WTC11 (cell line): ENCODE measurements at regions not wholly inside any gene's neighbourhood (a gene's known extent, or its start where the extent isn't known, plus 50 kb on each side); places are given as distances from the start of the nearest gene placed in this dataset.
"Not testable (repeated sequence)": the region's sequence is repeated elsewhere in the genome, so short reads cannot be mapped to it uniquely, and the experiment has no call there.

Experiments used
- ATAC-seq: fragments of 200-7000 bp; cut with Tn5 transposase; 2 replicates; pipeline ENCODE4 v1.10.0; 2021; ENCODE audit warnings: mild to moderate bottlenecking, moderate library complexity
- CTCF ChIA-PET: fragments of 300-600 bp; sonication (Branson Sonifier 250); formaldehyde crosslinking; loops from one replicate; lab custom pipeline; 2021; ENCODE audit warnings: antibody characterized with exemption; lab: Charles Lee
- POLR2A ChIA-PET: fragments of 350-600 bp; sonication (Branson Sonifier 250); formaldehyde crosslinking; loops from one replicate; lab custom pipeline; 2021; ENCODE audit warnings: antibody characterized with exemption; lab: Charles Lee
- DNase-seq: peaks from one replicate; pipeline ENCODE4 v3.0.0; 2021; ENCODE audit warnings: low spot score
- H3K27ac Mint-ChIP-seq: 2 replicates; pipeline ENCODE4 v1.8.0; 2021; ENCODE audit warnings: mixed read lengths
- H3K27me3 Mint-ChIP-seq: 2 replicates; pipeline ENCODE4 v1.8.0; 2021; ENCODE audit warnings: low read depth, mild to moderate bottlenecking, moderate library complexity, mixed read lengths
- H3K36me3 Mint-ChIP-seq: 2 replicates; pipeline ENCODE4 v1.8.0; 2021; ENCODE audit warnings: mixed read lengths
- H3K4me1 Mint-ChIP-seq: 2 replicates; pipeline ENCODE4 v1.8.0; 2022; ENCODE audit warnings: mixed read lengths
- H3K4me3 Mint-ChIP-seq: 2 replicates; pipeline ENCODE4 v1.8.0; 2021; ENCODE audit warnings: mild to moderate bottlenecking, moderate library complexity, mixed read lengths
- H3K9me3 Mint-ChIP-seq: 2 replicates; pipeline ENCODE4 v1.8.0; 2021; ENCODE audit warnings: mixed read lengths
- ATF1 ChIP-seq: sonication (generic); formaldehyde crosslinking; IDR thresholded peaks from 2 replicates; pipeline ENCODE4 v1.8.1; 2023; ENCODE audit warnings: mild to moderate bottlenecking, moderate library complexity, missing genetic modification reagents
- CREB1 ChIP-seq: sonication (generic); formaldehyde crosslinking; IDR thresholded peaks from 2 replicates; pipeline ENCODE4 v1.8.0; 2023; ENCODE audit warnings: mild to moderate bottlenecking, missing genetic modification reagents
- CREM ChIP-seq: sonication (generic); formaldehyde crosslinking; IDR thresholded peaks from 2 replicates; pipeline ENCODE4 v1.8.1; 2022; ENCODE audit warnings: mild to moderate bottlenecking, missing genetic modification reagents, moderate library complexity
- CTCF ChIP-seq: fragments of 200-600 bp; IDR thresholded peaks from 2 replicates; pipeline ENCODE4 v1.8.0; 2022; ENCODE audit warnings: antibody characterized with exemption
- ELF4 ChIP-seq: sonication (generic); formaldehyde crosslinking; IDR thresholded peaks from 2 replicates; pipeline ENCODE4 v1.8.1; 2022; ENCODE audit warnings: low read depth, mild to moderate bottlenecking, moderate library complexity, missing genetic modification reagents
- GRHL2 ChIP-seq: fragments of 250-450 bp; sonication (Bioruptor Pico); IDR thresholded peaks from 2 replicates; pipeline ENCODE4 v1.8.0; 2022; ENCODE audit warnings: mild to moderate bottlenecking, moderate library complexity; ENCODE audit not compliant: insufficient replicate concordance, severe bottlenecking
- HMGA2 ChIP-seq: fragments of 250-450 bp; sonication (Bioruptor Pico); IDR thresholded peaks from 2 replicates; pipeline ENCODE4 v1.4.0; 2021; ENCODE audit warnings: mild to moderate bottlenecking, moderate library complexity
- HMGXB4 ChIP-seq: sonication (generic); formaldehyde crosslinking; IDR thresholded peaks from 2 replicates; pipeline ENCODE4 v1.8.1; 2023; ENCODE audit warnings: mild to moderate bottlenecking, moderate library complexity, missing genetic modification reagents
- KAT7 ChIP-seq: sonication (generic); formaldehyde crosslinking; IDR thresholded peaks from 2 replicates; pipeline ENCODE4 v1.8.1; 2023; ENCODE audit warnings: missing genetic modification reagents, mild to moderate bottlenecking, borderline replicate concordance
- MLX ChIP-seq: sonication (generic); formaldehyde crosslinking; IDR thresholded peaks from 2 replicates; pipeline ENCODE4 v1.8.1; 2023; ENCODE audit warnings: mild to moderate bottlenecking, missing genetic modification reagents, moderate library complexity
- NR2C2 ChIP-seq: sonication (generic); formaldehyde crosslinking; IDR thresholded peaks from 2 replicates; pipeline ENCODE4 v1.8.0; 2022; ENCODE audit warnings: mild to moderate bottlenecking, missing genetic modification reagents
- PRDM15 ChIP-seq: sonication (generic); formaldehyde crosslinking; IDR thresholded peaks from 2 replicates; pipeline ENCODE4 v1.8.0; 2022; ENCODE audit warnings: missing genetic modification reagents
- PRRX2 ChIP-seq: fragments of 250-450 bp; sonication (Bioruptor Pico); IDR thresholded peaks from 2 replicates; pipeline ENCODE4 v1.8.0; 2021; ENCODE audit warnings: mild to moderate bottlenecking
- TP53 ChIP-seq: sonication (generic); formaldehyde crosslinking; IDR thresholded peaks from 2 replicates; pipeline ENCODE4 v1.8.1; 2023; ENCODE audit warnings: mild to moderate bottlenecking, missing genetic modification reagents
- USF2 ChIP-seq: sonication (generic); formaldehyde crosslinking; IDR thresholded peaks from 2 replicates; pipeline ENCODE4 v1.8.1; 2023; ENCODE audit warnings: mild to moderate bottlenecking, missing genetic modification reagents, moderate library complexity
- ZBTB21 ChIP-seq: sonication (generic); formaldehyde crosslinking; IDR thresholded peaks from 2 replicates; pipeline ENCODE4 v1.8.1; 2023; ENCODE audit warnings: mild to moderate bottlenecking, missing genetic modification reagents, borderline replicate concordance
- ZNF423 ChIP-seq: fragments of 250-450 bp; sonication (Bioruptor Pico); IDR thresholded peaks from 2 replicates; pipeline ENCODE4 v2.1.2; 2022; ENCODE audit warnings: mild to moderate bottlenecking, moderate library complexity
- ZSCAN18 ChIP-seq: fragments of 250-450 bp; sonication (Bioruptor Pico); IDR thresholded peaks from 2 replicates; pipeline ENCODE4 v2.1.2; 2022; ENCODE audit warnings: mild to moderate bottlenecking, moderate library complexity
- TF ChIP-seq, protein P1 (sequence below): sonication (generic); formaldehyde crosslinking; IDR thresholded peaks from 2 replicates; pipeline ENCODE4 v1.8.0; 2023; ENCODE audit warnings: missing genetic modification reagents
- TF ChIP-seq, protein P2 (sequence below): sonication (generic); formaldehyde crosslinking; IDR thresholded peaks from 2 replicates; pipeline ENCODE4 v1.8.1; 2023; ENCODE audit warnings: mild to moderate bottlenecking, missing genetic modification reagents

DNA sequence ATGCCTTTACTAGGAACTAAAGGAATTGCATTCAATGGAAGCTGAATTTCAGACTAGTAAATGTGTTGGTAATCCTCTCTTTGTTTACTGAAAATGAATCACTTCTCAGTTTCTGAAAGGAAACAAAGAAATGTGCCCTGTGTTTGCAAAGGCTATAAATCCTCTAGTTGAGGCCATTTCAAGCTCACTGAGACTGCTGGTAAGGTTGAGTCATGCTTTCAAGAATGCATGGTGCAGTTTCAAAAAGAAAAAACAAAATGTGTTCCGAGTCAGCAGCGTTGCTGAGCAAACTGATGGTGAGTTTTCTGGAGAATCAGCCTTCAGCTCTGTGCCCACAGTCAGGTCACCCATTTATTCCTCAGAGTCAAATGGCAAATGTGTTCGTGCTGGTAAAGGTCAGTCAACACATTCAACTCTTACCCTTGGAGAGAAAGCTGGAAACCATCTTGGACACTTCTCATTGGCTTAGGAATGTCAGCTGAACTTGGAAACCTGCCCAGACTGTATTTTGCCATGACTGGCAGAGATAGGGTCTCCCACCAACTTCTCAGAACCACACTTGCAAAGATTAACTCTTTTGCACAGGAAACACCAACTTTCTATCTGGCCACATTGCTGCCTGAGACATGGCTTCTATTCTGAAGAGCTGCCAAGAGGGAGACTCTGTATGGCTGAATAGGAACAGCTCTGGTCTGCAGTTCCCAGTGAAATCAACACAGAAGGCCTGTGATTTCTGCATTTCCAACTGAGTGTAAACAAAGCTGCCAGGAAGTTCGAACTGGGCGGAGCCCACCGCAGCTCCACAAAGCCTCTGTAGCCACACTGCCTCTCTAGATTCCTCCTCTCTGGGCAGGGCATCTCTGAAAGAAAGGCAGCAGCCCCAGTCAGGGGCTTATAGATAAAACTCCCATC lies 484.4 kb downstream of the ATP23 start (continued):
- no peak; the same call in 1 of the 2 replicates for TF ChIP-seq ZNF423 (CRISPR knock-in tag)
- TF ChIP-seq PRRX2 (CRISPR knock-in tag) = no peak
- TF ChIP-seq CREM (CRISPR knock-in tag) = no peak
- TF ChIP-seq, protein P1, sequence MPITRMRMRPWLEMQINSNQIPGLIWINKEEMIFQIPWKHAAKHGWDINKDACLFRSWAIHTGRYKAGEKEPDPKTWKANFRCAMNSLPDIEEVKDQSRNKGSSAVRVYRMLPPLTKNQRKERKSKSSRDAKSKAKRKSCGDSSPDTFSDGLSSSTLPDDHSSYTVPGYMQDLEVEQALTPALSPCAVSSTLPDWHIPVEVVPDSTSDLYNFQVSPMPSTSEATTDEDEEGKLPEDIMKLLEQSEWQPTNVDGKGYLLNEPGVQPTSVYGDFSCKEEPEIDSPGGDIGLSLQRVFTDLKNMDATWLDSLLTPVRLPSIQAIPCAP (CRISPR knock-in tag) = no peak
- TF ChIP-seq CREB1 (CRISPR knock-in tag) = no peak
- TF ChIP-seq ATF1 (CRISPR knock-in tag) = no peak
- TF ChIP-seq, protein P2, sequence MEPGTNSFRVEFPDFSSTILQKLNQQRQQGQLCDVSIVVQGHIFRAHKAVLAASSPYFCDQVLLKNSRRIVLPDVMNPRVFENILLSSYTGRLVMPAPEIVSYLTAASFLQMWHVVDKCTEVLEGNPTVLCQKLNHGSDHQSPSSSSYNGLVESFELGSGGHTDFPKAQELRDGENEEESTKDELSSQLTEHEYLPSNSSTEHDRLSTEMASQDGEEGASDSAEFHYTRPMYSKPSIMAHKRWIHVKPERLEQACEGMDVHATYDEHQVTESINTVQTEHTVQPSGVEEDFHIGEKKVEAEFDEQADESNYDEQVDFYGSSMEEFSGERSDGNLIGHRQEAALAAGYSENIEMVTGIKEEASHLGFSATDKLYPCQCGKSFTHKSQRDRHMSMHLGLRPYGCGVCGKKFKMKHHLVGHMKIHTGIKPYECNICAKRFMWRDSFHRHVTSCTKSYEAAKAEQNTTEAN (CRISPR knock-in tag) = peak; percentile 31; the same call in 1 of the 2 replicates
- TF ChIP-seq CTCF = no peak
- no peak for TF ChIP-seq GRHL2
- TF ChIP-seq USF2 (CRISPR knock-in tag) = peak; percentile 12
- no peak for TF ChIP-seq ELF4
- TF ChIP-seq KAT7 (CRISPR knock-in tag) = no peak
- no peak for TF ChIP-seq MLX (CRISPR knock-in tag)

DNA sequence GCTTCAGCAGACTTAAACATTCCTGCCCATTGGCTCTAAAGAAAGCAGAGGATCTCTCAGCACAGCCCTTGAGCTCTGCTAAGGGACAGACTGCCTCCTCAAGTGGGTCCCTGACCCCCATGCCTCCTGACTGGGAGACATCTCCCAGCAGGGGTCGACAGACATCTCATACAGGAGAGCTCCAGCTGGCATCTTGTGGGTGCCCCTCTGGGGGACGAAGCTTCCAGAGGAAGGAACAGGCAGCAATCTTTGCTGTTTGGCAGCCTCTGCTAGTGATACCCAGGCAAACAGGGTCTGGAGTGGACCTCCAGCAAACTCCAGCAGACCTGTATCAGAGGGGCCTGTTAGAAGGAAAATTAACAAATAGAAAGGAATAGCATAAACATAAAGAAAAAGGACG lies 485.1 kb downstream of the ATP23 start:
- H3K27ac Mint-ChIP-seq = peak overlapping the region; percentile 73; the same call in 1 of the 2 replicates
- H3K4me3 Mint-ChIP-seq, POLR2A ChIA-PET, ATAC-seq, H3K27me3 Mint-ChIP-seq, DNase-seq: not testable (repeated sequence)
- CTCF ChIA-PET = interaction anchor here (1.0 to 2.3 kb wide), 2 partner anchors 11 to 17 kb away, joined by 3 to 10 read pairs; no protein-coding TSS in a partner anchor
- peaks cover 32% of the 10 kb centered on the region for H3K36me3 Mint-ChIP-seq
- peaks cover 49% of the 10 kb centered on the region for H3K9me3 Mint-ChIP-seq
- peaks cover 50% of the 10 kb centered on the region for H3K4me1 Mint-ChIP-seq

GRCh38 chr12:58433959-58434358 lies 486.3 kb downstream of the LRIG3 start:
- Mint-ChIP-seq H3K36me3 (peaks cover 1% of the 10 kb centered on the region; the same call in 1 of the 2 replicates), H3K27me3 (no peaks in the 10 kb centered on the region), H3K27ac (no peak overlapping the region), H3K9me3 (peaks cover 18% of the 10 kb centered on the region), H3K4me1 (no peaks in the 10 kb centered on the region), H3K4me3 (no peak overlapping the region)
- ChIA-PET POLR2A (no interaction called here), CTCF (no interaction called here)
- DNase-seq (no peak), ATAC-seq (no peak)
- TF ChIP-seq ZSCAN18 (CRISPR knock-in tag) = no peak
- no peak for TF ChIP-seq NR2C2 (CRISPR knock-in tag)
- TF ChIP-seq ZBTB21 (CRISPR knock-in tag) = no peak
- no peak for TF ChIP-seq PRDM15 (CRISPR knock-in tag)
- TF ChIP-seq TP53 (CRISPR knock-in tag) = no peak
- TF ChIP-seq HMGA2 (CRISPR knock-in tag) = no peak
- TF ChIP-seq HMGXB4 (CRISPR knock-in tag) = no peak
